BLaER1 (cell line): ENCODE measurements at regions not wholly inside any gene's neighbourhood (a gene's known extent, or its start where the extent isn't known, plus 50 kb on each side); places are given as distances from the start of the nearest gene placed in this dataset.

Experiments used
- H3K27ac ChIP-seq: shearing (Covaris generic); formaldehyde crosslinking; 2 replicates; pipeline ENCODE4 v1.8.1; 2022
- H3K27me3 ChIP-seq: shearing (Covaris generic); formaldehyde crosslinking; 2 replicates; pipeline ENCODE4 v1.8.1; 2022
- H3K36me3 ChIP-seq: shearing (Covaris generic); formaldehyde crosslinking; 2 replicates; pipeline ENCODE4 v1.8.1; 2022
- H3K4me1 ChIP-seq: shearing (Covaris generic); formaldehyde crosslinking; 2 replicates; pipeline ENCODE4 v1.8.1; 2022
- H3K4me2 ChIP-seq: shearing (Covaris generic); formaldehyde crosslinking; 2 replicates; pipeline ENCODE4 v1.8.1; 2022
- H3K4me3 ChIP-seq: shearing (Covaris generic); formaldehyde crosslinking; 2 replicates; pipeline ENCODE4 v1.8.1; 2022
- H3K9ac ChIP-seq: shearing (Covaris generic); formaldehyde crosslinking; 2 replicates; pipeline ENCODE4 v1.8.1; 2022
- H3K9me3 ChIP-seq: shearing (Covaris generic); formaldehyde crosslinking; 2 replicates; pipeline ENCODE4 v1.8.1; 2022
- H4K20me1 ChIP-seq: shearing (Covaris generic); formaldehyde crosslinking; 2 replicates; pipeline ENCODE4 v1.8.1; 2022
- Cebpa-rat ChIP-seq: shearing (Covaris generic); IDR thresholded peaks from 2 replicates; pipeline ENCODE4 v1.8.1; 2022

DNA sequence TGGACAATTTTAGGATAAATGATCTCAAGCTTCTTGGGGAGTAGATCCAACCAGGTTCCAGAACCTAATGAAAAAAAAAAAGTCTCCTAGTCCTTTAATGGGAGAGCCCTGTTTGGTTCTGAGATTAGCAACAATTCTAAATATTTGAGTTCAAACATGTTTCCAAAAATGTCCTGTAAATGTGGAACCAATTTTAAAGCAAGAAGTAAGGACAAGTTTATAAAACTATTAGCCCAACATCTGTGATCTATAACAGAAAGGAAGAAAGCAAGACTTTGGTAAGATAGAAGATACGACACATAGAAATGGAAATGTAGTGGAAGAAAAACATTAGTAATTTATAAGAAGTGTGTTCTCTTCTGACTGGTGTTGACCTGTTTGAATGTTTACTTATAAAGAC lies 79.7 kb upstream of the SLC5A12 start:
- Histone ChIP-seq H3K27me3 (no peaks in the 10 kb centered on the region), H4K20me1 (no peaks in the 10 kb centered on the region), H3K4me3 (no peak overlapping the region), H3K9me3 (no peaks in the 10 kb centered on the region), H3K4me2 (no peak overlapping the region), H3K9ac (no peak overlapping the region), H3K27ac (no peak overlapping the region), H3K36me3 (no peaks in the 10 kb centered on the region), H3K4me1 (no peaks in the 10 kb centered on the region)
- TF ChIP-seq Cebpa-rat: no peak

DNA sequence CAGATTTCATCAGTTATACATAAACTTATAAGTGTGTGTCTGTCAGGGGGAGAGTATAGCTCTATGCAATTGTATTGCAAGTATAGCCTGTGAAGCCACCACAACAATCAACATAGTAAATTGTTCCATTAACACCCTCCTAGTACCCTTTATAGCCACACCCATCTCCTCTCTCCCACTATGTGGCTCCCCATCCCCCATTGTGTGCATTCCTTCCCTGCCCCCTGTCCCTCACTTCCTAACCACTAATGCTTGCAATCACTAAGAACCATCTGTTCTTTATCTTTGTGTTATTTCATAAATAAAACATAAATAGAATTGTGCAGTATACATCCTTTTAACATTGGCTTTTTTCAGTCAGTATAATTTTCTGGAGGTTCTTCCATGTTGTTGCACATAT lies 83.1 kb upstream of the SLC5A12 start:
- H4K20me1 ChIP-seq: no peaks in the 10 kb centered on the region
- H3K9ac ChIP-seq: no peak overlapping the region
- no peaks in the 10 kb centered on the region for H3K36me3 ChIP-seq
- H3K27ac ChIP-seq: no peak overlapping the region
- no peaks in the 10 kb centered on the region for H3K27me3 ChIP-seq
- TF ChIP-seq Cebpa-rat: no peak
- no peak overlapping the region for H3K4me3 ChIP-seq
- no peaks in the 10 kb centered on the region for H3K4me1 ChIP-seq
- H3K4me2 ChIP-seq: no peak overlapping the region
- H3K9me3 ChIP-seq: no peaks in the 10 kb centered on the region

DNA sequence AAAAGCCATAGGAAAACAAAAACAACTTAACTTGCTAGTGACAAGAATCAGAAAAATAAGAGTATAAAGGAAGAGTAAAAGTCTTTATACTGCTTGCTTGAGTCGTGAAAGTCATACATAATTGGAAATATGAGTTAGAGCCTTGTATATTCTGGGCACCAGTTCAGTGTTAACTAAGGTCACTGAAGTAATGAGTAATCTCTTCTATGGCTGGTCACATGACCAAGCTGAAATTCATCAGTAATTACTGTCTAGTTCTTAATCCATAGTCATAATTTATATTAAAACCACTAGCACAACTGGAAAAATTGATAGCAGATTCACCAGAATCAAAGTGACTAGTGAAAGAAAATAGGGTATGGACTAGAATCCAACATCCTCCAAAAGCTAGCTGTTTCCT lies 84.4 kb upstream of the SLC5A12 start:
- Histone ChIP-seq H3K27ac (no peak overlapping the region), H3K9me3 (no peaks in the 10 kb centered on the region), H3K27me3 (no peaks in the 10 kb centered on the region), H4K20me1 (no peaks in the 10 kb centered on the region), H3K9ac (no peak overlapping the region), H3K4me2 (no peak overlapping the region), H3K4me3 (no peak overlapping the region), H3K4me1 (no peaks in the 10 kb centered on the region), H3K36me3 (no peaks in the 10 kb centered on the region)
- TF ChIP-seq Cebpa-rat: no peak

DNA sequence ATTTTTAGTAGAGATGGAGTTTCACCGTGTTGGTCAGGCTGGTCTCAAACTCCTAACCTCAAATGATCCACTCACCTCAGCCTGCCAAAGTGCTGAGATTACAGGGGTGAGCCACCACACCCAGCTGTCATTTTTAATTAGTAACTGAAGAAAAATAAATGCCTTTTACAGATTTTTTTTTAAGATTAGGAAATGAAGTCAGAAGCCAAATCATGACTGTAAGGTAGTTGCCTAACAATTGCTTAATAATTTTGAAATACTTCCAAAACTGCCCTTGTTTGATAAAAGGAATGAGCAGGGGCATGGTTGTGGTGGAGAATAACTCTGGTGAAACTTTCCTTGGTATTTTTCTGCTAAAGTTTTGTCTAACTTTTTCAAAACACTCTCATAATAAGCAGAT lies 98.9 kb upstream of the SLC5A12 start:
- no peak for TF ChIP-seq Cebpa-rat
- Histone ChIP-seq H3K36me3 (no peaks in the 10 kb centered on the region), H3K4me3 (no peak overlapping the region), H3K4me2 (no peak overlapping the region), H3K27me3 (no peaks in the 10 kb centered on the region), H3K9me3 (peaks cover 30% of the 10 kb centered on the region), H3K27ac (no peak overlapping the region), H3K4me1 (no peaks in the 10 kb centered on the region), H3K9ac (no peak overlapping the region), H4K20me1 (no peaks in the 10 kb centered on the region)

DNA sequence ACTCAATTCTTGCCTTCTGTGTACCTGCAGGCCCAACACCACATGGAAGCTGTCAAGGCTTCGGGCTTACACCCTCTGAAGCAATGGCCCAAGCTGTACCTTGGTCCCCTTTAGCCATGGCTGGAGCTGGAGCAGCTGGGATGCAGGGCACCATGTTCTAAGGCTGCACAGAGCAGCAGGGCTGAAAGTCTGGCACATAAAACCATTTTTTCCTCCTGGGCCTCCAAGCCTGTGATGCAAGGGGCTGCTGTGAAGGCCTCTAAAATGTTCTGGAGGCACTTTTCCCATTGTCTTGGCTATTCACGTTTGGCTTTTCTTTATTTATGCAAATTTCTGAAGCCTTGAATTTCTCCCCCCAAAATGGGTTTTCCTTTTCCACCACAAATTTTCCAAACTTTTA lies 102.1 kb upstream of the SLC5A12 start:
- no peaks in the 10 kb centered on the region for H3K27me3 ChIP-seq
- no peak overlapping the region for H3K4me2 ChIP-seq

DNA sequence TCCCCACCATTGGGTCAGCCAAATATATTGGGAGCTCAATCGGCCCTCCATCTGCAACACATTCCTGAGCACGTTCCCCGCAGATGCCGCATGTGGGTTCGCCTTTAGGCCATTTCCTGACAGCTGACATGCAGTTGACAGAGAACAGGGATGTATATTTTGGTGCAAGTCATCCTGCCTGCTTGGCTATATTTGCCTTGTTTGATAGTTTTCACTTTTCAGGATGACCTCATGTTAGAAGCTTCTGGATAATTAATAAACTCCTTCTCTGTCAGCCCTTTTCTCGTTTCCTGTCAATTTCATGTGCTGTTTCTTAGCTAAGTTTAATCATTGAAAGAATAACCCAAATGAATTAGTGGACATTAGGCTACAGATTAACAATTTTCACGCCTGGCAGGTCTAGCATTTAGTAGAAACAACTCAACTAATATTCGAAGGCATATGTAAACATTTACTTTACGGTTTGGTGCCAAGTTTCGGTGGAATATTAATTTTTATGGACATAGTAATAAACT lies 105.8 kb upstream of the SLC5A12 start:
- no peak overlapping the region for H3K9ac ChIP-seq
- no peaks in the 10 kb centered on the region for H4K20me1 ChIP-seq
- H3K4me3 ChIP-seq: no peak overlapping the region
- H3K9me3 ChIP-seq: peaks cover 24% of the 10 kb centered on the region
- no peaks in the 10 kb centered on the region for H3K27me3 ChIP-seq
- H3K27ac ChIP-seq: no peak overlapping the region
- H3K4me1 ChIP-seq: no peaks in the 10 kb centered on the region
- no peak overlapping the region for H3K4me2 ChIP-seq
- no peak for TF ChIP-seq Cebpa-rat
- no peaks in the 10 kb centered on the region for H3K36me3 ChIP-seq

More for the DNA sequence above, 102.1 kb upstream of the SLC5A12 start:
- no peak overlapping the region for H3K4me3 ChIP-seq
- TF ChIP-seq Cebpa-rat: no peak
- no peaks in the 10 kb centered on the region for H3K4me1 ChIP-seq
- no peaks in the 10 kb centered on the region for H3K36me3 ChIP-seq
- H4K20me1 ChIP-seq: no peaks in the 10 kb centered on the region
- peaks cover 30% of the 10 kb centered on the region for H3K9me3 ChIP-seq
- no peak overlapping the region for H3K9ac ChIP-seq
- H3K27ac ChIP-seq: no peak overlapping the region

DNA sequence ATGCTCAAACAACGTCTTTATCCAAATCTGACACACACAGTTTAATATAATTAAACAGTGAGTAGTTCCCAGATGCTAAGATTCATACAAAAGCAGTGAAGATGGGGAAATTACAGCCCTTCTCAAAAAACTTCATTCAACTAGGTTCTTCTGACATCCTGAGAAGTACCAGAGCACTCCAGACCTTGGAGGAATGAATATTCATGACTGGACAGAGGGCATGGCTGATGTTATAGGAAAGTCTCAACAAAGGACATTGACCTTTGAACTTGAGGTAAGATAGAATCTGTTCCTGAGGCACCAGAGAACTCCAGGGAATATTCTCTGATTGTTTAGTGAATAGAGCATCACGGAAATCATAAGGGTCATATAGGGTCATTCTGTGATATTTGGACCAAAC lies 106.4 kb upstream of the SLC5A12 start:
- TF ChIP-seq Cebpa-rat: no peak
- H3K4me1 ChIP-seq: no peaks in the 10 kb centered on the region
- H3K4me3 ChIP-seq: no peak overlapping the region
- no peaks in the 10 kb centered on the region for H4K20me1 ChIP-seq
- H3K9ac ChIP-seq: no peak overlapping the region
- peaks cover 17% of the 10 kb centered on the region for H3K9me3 ChIP-seq
- H3K36me3 ChIP-seq: no peaks in the 10 kb centered on the region
- H3K4me2 ChIP-seq: no peak overlapping the region
- no peak overlapping the region for H3K27ac ChIP-seq
- no peaks in the 10 kb centered on the region for H3K27me3 ChIP-seq

DNA sequence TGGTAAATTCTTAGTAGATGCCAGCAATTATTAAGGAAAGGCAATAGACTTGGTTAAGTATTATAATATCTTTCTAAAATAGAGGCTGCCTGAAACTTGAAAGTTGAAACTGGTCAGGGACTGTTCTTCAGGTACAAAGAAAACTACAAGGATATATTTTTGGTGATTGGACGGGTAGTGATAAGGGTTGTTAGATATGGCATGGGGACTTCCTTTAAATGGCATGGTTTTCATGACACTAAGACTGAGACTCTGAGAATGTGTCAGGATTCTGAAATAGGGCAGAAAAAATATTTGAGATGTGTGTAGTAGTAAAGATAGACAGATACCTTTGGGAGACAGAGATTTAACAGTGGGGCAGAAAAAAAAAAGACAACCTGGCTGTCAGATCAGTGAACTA lies 108.4 kb upstream of the SLC5A12 start:
- Histone ChIP-seq H3K27ac (no peak overlapping the region), H3K27me3 (no peaks in the 10 kb centered on the region), H3K4me3 (no peak overlapping the region), H3K9me3 (no peaks in the 10 kb centered on the region), H3K36me3 (no peaks in the 10 kb centered on the region), H3K4me1 (no peaks in the 10 kb centered on the region), H3K4me2 (no peak overlapping the region), H4K20me1 (no peaks in the 10 kb centered on the region), H3K9ac (no peak overlapping the region)
- TF ChIP-seq Cebpa-rat: no peak

DNA sequence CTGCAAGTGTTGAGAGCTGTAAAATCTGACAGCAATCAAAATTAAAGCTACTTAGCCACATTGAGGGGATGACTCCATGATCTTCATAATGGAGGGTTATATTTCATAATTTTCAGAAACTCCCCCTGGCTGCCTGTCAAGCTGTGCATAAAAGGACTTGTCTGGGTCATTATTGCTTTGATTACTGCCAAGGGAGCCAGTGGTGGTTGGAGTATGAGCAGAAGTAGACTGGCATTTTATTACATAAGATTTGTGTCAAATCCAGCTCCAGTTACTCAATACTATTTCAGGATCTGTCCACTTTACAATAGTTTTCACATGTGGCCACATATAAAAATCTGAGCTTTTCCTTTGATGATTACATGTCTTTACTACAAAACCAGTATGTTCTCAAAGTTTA lies 108.9 kb upstream of the SLC5A12 start:
- Histone ChIP-seq H3K9me3 (no peaks in the 10 kb centered on the region), H3K36me3 (no peaks in the 10 kb centered on the region), H4K20me1 (no peaks in the 10 kb centered on the region), H3K4me1 (no peaks in the 10 kb centered on the region), H3K4me3 (no peak overlapping the region), H3K4me2 (no peak overlapping the region), H3K9ac (no peak overlapping the region), H3K27me3 (no peaks in the 10 kb centered on the region), H3K27ac (no peak overlapping the region)
- no peak for TF ChIP-seq Cebpa-rat

DNA sequence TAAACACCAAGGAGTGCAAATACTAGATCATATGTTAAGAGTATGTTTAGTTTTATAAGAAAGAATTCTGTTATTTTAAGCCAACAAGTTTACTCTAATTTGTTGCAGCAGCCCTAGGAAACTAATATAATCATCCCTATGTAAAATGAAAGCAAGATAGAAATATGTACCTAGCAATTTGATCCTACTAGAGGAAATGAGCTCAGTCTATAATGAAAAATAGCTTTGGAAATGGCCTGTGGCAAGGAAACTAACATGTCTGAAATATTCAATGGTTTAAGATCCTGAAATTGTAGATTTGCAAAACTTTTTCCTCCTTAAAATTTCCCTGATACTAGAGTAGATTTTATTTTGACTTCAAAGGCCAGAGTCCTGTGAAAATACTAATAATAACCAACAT lies 112.7 kb upstream of the SLC5A12 start:
- Histone ChIP-seq H3K27ac (no peak overlapping the region), H4K20me1 (no peaks in the 10 kb centered on the region), H3K9me3 (no peaks in the 10 kb centered on the region), H3K4me2 (no peak overlapping the region), H3K27me3 (no peaks in the 10 kb centered on the region), H3K36me3 (no peaks in the 10 kb centered on the region), H3K4me3 (no peak overlapping the region), H3K9ac (no peak overlapping the region), H3K4me1 (no peaks in the 10 kb centered on the region)
- no peak for TF ChIP-seq Cebpa-rat

DNA sequence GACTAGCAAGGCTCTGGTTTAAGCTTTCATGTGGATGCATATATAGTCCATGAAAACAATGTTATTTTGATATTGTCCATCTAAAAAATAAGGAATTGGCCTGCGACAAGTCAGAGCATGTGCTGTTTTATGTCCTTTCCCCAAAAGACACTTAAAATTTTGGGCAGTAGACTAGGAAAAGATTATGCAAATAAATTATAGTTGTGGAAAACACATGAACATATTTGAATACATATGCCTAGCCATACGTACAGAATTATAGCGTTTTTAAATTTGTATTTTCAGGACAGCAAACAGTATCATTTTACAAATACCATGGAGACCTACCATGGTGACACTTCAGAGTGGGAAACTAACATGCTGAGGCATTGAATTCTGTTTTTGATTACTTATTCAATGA lies 113.8 kb upstream of the SLC5A12 start:
- Histone ChIP-seq H3K4me3 (no peak overlapping the region), H3K9me3 (no peaks in the 10 kb centered on the region), H3K36me3 (no peaks in the 10 kb centered on the region), H3K9ac (no peak overlapping the region), H4K20me1 (no peaks in the 10 kb centered on the region), H3K4me2 (no peak overlapping the region), H3K27me3 (no peaks in the 10 kb centered on the region), H3K4me1 (no peaks in the 10 kb centered on the region), H3K27ac (no peak overlapping the region)
- TF ChIP-seq Cebpa-rat: no peak
